ENCODE measurements at regions not wholly inside any gene's neighbourhood (a gene's known extent, or its start where the extent isn't known, plus 50 kb on each side); places are given as distances from the start of the nearest gene placed in this dataset.

GRCh38 chr4:129821963-129822362 lies 726.0 kb downstream of the C4orf33 start:
- TF ChIP-seq CTCF (IDR thresholded peaks at IDR 0.05) (no peak), EP300 (IDR thresholded peaks at IDR 0.05) (no peak)

Measured in gastroesophageal sphincter (tissue), 3 donors.